GM19043 (cell line): ENCODE measurements at regions not wholly inside any gene's neighbourhood (a gene's known extent, or its start where the extent isn't known, plus 50 kb on each side); places are given as distances from the start of the nearest gene placed in this dataset.
"Not testable (repeated sequence)": the region's sequence is repeated elsewhere in the genome, so short reads cannot be mapped to it uniquely, and the experiment has no call there.

Source experiments
- ATAC-seq: cut with Tn5 transposase; IDR thresholded peaks from one replicate; pipeline ENCODE4 v1.9.1; 2021; ENCODE audit warnings: low read depth; ENCODE audit not compliant: unreplicated experiment

DNA sequence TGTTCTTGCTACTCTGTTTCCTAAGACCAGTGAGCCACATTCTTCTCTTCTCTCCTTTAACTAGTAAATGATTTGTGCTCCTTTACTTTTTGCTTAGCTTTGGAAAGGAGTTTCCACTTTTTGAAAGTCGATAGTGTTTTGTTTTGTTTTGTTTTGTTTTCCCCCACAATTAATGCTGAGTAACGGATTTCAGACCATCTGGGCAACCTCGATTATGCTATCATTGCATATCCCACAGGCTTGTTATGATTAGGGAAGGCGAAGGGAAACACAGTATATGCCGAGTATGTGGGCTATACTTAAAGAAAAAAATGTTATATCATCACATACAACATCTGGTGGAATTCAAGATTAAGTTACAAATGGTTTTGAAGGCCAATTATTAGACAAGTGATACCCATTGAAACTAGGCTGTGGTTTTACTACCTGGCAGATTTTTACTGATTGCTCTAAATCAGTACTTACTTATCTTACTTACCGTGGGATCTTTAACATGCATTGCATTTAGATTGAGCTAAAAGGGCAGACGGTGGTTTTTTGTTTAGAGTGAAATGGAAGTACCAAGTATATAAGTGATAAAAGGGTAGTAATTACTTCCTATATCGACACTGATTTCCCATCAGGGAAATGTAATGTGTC, 361.3 kb upstream of the SOX9 start:
- no peak for ATAC-seq

DNA sequence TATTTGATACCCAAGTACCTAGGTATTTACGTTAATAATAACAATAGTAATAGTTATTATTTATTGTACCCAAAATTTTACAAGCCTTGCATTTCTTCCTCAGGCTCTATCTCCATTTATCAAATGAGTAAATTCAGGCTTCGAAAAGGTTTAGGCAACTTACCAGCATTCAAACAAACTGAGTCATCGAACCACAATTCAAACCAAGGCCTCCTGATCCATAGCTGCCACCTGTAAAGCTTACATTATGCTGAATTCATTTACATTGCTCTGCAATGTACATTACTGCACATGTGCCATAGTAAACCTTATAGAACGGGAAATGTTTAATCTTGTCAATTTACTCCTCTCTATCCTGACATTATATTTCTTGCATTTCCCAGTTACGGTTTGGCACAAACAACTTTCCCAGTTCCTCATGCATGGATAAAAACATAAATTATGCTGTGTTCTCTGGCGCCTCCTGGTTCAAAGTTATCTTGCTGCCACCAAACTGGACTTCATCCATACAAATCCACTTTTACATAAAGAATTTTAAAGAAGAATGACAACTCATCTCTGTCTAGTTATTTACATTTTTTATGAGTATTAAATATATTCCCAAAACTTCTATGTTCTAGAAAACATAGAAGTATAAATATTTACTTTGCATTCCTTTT, 360.6 kb upstream of the SOX9 start:
- ATAC-seq, result no peak

DNA sequence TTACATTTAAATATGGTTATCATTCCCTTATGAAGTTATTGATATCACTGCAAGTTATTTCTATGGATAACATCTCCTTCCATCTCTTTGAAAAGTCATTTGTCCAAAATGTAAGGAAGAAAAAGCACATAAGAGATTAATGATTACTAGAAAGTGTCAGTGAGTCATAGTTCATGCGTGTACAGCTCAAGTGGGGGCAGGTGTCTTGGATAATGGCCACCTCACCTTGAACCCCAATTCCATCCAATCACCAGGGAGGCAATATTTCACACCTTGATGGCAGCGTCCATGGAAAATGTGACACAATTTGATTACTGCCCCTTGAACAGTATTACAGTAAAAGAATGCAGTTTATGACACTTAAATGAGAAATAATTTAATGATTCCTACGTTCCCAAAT, 358.3 kb upstream of the SOX9 start:
- no peak for ATAC-seq

DNA sequence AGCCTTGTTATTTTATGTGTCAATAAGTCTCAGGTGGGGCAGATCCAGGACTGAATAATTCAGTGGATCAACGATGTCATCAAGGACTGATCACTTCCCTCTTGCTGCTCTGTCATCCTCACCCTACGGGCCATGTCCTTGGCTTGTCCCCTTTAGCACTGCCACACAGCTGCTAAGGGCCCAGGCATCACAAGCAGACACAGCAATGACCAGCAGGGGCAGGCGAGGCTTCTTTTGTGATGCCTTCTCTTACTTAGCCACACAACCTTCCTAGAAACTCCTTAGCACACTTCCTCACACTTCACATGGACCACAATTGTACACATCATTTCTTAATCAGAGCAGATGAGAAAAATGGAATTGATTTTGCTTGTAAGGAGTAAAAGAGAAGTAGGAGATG, 356.3 kb upstream of the SOX9 start:
- no peak for ATAC-seq

DNA sequence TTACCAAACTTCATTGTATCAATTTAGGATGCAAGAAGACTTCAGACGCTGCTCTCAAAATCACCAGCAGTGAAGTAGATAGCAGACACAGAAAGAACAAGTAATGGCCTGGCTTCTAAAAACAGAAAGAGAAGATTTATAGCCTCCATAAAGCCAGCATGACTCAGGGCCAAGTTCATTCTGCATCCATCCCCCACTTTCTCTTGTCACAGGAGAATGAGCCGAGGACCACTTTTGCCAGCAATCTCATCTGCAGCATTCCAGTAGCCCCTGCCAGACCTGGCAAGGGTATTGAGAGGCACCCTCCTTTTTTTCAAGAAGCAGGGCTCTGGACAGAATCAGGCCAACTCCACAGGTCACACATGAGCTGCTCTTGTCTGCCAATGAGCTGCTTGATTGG, 355.4 kb upstream of the SOX9 start:
- ATAC-seq, result no peak

DNA sequence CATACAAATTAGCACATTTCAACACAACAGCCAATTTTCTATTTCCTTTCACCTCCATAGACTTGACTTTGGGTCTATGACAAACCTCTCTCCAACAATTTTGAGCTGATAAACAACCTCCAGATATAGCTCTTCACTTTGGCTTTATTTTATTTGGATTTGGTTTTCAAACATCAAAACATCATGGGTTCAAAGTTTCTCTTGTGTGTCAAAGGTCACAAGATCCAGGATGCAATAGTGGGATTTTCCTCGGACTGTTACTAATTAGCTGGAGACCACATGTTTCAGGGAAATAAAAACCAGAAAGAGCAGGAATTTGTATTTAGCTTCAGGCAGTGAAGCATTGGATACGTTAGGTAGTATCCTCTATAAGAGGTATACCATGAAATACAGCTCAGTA, 351.0 kb upstream of the SOX9 start:
- no peak for ATAC-seq

DNA sequence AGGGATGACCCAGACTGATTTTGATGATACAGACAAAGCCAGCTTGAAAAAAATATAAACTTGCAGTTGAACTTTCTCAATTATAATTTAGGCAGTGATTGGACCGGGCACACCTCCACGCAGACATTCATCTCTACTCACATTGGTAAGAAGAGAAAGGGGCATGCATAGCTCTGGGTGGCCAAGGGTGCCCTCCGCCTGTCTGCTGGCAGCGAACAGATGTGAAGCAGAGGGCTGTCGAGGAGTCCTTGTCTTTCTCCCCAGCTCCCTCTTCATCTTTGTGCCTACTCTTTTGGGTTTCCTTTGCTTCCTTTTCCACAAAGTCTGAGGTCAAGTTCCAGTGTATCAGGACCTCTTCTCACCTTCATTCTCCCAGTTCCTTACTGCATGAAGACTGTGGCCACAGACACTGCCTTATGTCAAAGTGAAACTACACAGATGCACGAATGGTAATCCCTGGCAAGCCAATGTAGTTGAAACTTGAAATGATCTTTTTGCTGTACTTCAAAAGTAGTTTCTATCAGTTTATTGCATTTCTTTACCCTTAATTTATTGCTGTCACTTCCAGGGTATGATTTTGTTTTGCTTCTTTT, 343.7 kb upstream of the SOX9 start:
- ATAC-seq, result no peak

DNA sequence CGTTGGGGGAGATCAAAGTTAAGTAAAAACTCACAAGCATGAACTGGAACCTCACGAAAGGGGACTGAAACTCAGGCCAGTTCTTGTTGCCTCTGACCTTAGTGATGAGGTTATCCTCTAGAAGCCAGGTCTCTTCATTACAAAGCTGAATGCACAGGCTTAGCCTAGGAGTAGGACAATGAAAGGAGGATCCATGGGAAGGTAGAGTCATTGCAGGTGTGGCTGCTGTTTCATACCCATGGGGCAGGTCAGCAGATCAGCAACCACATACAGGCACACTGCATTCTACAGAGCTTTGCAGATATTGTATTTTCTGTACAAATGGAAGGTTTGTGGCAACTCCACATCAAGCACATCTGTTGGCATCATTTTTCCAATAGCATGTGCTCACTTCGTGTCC, 341.3 kb upstream of the SOX9 start:
- no peak for ATAC-seq

DNA sequence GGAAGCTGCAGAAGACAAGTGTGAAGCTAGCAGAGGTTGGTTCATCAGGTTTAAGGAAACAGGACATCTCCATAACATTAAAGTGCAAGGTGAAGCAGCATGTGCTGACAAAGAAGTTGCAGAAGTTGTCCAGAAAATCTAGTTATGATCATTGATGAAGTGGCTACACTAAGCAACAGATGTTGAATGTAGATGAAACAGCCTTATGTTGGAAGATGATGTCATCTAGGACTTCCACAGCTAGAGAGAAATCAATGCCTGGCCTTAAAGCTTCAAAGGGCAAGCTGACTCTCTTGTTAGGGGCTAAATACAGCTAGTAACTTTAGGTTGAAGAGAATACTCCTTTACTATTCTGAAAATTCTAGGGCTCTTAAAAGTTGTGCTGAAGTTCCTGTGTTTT, 340.2 kb upstream of the SOX9 start:
- ATAC-seq, result no peak

DNA sequence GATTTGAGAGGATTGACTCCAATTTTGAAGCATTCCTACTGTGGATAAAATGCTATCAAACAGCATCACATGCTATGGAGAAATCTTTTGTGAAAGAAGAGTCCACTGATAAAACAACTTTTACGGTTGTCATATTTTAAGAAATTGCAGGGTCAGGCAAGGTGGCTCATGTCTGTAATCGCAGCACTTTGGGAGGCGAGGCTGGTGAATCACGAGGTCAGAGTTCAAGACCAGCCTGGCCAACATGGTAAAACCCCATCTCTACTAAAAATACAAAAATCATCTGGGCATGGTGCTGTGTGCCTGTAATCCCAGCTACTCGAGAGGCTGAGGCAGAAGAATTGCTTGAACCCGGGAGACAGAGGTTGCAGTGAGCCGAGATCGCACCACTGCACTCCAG, 338.8 kb upstream of the SOX9 start:
- ATAC-seq, result not testable (repeated sequence)

DNA sequence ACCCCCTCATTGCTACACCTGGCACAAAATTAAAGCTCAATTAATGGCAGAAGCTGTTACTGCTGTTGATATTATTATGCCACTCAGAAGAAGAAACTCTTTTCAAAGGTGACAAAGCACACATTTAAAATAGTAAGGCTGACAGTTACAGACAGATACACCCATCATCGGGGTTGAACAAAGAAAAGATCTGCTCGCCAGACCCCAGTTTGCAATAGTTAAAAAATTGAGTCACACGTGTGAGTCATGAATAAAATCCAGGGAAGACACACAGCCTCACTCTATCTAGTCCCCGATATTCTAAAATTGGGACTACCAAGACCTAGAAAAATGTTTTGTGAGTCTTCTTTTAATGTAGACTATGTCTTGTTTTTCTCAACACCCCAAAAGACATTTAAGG, 330.0 kb upstream of the SOX9 start:
- ATAC-seq, result no peak

DNA sequence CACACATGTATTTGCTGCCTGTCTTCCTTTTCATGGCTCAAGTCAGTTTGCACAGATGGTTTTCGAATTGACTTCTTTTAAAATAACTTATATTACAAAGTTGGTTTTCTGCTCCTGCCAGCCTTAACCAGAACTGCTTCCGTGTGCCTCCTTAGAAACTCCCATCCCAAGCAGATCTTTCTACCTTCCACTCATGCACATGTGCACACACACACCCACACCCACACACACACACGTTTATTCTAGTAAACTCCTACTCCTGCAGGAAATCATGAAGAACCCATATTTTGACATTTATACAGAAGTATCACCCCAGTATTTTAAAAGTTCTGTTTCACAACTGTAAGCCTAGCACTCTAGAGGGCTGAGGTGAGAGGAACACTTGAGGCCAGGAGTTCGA, 329.5 kb upstream of the SOX9 start:
- ATAC-seq, result no peak

DNA sequence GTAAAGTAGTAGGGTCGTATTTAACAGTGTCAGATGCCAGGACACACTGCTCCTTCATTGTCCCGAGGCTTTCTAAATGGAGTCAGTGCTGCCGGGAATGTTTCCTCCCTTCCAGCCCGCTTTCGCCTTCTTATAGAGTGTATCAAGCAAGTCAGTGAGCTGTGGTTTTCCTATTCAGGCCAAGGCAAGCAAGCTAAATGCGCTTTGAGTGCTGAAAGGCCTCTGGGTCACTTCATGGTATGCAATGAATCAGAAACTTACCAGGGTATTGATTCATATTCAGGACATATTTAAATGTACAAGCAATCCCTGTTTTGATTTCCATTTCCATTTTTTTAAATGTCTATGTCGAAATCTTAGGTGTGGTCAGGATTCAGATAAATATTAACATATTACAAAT, 327.9 kb upstream of the SOX9 start:
- ATAC-seq, result no peak

DNA sequence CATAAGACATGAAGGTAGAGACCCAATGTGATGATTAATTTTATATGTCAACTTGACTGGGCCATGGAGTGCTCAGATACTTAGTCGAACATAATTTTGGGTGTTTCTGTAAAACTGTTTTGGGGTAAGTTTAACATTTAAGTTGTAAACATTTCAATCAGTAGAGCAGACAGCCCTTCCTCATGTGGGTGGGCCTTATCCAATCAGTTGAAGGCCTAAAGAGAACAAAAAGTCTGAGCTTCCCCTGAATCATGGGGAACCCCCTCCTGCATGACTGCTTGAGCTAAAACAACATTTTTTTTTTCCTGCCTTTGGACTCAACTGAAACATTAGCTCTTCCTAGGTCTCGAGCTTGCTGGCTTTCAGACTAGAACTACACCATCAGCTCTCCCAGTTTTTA, 327.3 kb upstream of the SOX9 start:
- no peak for ATAC-seq

DNA sequence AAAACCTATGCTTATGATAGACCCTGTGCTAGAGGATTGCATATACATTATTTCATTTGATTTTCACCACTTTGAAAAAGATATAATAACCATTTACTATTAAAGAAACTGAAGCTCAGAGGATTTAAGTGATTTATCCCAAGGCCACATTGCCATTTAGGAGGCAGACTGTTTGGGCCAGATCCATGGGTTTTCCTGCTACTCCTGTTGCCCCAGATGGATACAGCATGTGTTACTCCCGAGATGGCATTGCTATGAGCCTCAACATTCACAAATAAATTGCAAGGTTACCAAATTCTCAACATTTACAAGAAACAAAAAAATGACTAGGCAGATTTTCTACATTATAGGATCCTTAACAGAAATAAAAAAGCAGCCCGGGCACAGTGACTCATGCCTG, 322.1 kb upstream of the SOX9 start:
- no peak for ATAC-seq

DNA sequence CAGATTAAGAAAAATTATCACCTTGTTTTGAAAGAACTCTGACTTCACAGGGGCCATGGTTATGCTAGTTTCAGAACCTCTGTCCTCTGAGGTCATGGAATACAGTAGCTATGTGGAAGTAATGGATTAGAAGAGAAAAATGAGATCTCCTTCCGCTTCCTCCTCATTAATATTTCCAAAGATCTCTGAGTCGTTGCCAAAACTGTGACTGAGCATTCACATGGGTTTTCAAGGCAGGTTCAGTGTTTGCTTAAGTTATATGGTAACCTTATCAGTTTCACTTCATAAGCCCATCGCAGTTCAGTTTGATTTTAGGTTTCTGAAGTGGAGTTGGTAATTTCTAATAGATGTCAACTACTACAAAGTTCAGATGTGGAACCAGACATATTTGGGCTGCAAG, 321.2 kb upstream of the SOX9 start:
- ATAC-seq, result no peak

DNA sequence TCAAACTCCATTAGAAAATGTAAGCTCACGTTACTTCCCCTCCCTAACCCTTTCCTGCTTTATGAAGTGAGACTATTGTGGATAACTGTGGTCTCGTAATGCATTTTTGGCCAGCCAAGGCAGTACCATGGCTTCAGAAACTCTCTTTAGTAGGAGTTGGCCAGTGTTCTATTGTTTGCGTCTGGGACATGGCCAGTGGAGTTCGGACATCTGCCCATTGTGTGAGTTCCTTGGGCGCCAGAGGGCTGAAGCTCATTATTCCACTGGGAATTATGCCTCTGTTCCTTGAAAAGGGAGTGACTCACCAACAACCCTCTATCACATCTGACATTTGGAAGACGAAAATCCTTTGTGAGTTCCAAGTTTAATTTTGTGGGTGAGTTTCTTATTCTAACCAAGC, 319.5 kb upstream of the SOX9 start:
- ATAC-seq, result no peak

DNA sequence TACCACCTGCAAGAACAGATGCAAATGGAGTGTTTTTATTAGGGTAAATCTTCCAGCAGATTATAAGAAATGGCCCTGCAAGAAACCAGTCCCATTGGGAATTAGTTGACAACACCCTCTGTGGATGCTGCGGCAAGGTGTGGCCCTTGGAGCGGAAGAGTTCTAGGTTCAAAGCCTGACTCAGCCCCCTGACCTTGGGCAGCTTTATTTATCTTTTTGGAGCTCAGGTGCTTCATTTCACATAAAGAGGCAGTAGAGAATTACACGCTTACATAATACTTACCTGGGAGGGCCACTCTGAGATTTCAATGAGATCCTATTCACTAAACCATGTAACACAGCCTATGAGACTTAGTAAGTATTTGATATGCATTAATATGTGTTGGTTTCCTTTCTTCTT, 318.2 kb upstream of the SOX9 start:
- ATAC-seq, result no peak

DNA sequence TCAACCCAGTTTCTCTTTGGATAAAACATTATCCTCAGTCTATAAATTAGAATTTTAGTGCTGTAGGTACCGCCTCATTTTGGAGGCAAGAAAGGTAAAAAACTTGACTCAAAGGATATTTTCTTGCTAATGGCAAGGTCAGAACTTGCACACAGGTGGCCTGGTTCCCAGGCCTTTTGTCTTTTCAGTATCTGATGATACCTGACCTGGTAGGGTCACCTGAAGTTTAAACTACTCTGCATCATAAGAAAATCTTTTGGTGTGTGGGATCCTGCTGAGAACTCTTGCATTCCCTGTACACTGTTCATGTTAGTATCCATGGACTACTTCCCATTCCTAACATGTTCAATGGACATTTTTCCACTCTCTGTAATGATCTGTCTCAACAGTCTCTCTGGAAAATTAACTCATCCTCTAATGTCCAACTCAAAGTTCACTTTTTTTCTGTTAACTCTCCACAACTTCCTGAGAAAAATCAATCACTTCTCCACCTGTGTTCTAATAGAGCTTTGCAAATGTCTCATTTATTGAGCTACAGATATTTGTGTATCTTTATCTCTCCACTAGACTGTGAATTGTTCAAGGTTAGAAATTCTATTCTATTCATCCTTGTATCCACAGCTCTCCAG, 317.1 kb upstream of the SOX9 start:
- no peak for ATAC-seq

DNA sequence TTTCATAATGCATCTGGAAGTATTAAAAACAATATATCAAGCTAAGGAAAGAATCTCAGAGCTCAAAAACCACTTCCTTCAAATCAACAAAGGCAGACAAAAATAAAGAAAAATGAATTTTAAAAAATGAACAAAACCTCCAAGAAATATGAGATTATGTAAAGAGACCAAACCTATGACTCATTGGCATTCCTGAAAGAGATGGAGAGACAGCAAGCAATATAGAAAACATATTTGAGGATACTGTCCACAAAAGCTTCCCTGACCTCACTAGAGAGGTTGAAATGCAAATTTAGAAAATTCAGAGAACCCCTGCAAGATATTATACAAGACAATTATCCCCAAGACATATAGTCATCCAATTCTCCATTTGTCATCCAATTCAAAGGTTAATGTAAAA, 311.3 kb upstream of the SOX9 start:
- ATAC-seq, result no peak

DNA sequence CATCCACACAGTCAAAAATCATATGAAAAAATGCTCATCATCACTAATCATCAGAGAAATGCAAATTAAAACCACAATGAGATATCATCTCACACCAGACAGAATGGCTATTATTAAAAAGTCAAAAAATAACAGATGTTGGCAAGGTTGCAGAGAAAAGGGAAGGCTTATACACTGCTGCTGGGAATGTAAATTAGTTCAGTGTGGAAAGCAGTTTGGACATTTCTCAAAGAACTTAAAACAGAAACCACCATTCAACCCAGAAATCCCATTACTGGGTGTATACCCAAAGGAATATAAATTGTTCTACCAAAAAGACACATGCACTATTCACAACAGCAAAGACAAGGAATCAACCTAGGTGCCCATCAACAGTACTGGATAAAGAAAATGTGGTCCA, 307.0 kb upstream of the SOX9 start:
- ATAC-seq, result not testable (repeated sequence)

DNA sequence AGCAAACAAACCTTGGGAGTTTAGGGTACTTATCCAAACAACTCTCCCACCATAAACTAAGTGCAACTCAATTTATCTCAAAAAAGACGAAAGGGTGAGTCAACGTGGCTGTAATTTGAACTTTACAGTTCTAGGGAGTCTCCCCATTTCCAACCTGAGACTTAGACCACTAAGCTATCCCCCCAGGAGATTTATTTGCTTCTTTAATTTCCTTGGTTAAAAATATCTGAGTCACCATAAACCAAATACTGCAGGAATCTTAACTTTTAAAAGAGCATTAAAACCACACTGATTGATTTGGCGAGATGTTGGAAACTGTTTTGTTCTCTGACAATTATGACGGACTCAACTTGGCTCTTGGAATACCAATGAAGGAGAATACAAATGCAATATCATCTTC, 299.3 kb upstream of the SOX9 start:
- no peak for ATAC-seq
